K562 (cell line): ENCODE measurements at regions not wholly inside any gene's neighbourhood (a gene's known extent, or its start where the extent isn't known, plus 50 kb on each side); places are given as distances from the start of the nearest gene placed in this dataset.

Experiments used
- ATAC-seq: fragments of 200-7000 bp; cut with Tn5 transposase; 3 replicates; pipeline ENCODE4 v1.9.1; 2020; ENCODE audit warnings: moderate library complexity
- BruUV-seq: library from RNA; stranded (reverse); fragments of 400-500 nt; replicated peaks from 2 replicates; lab custom pipeline; 2021; lab: Mats Ljungman, UMichigan
- CTCF ChIA-PET: fragments of 300-600 bp; formaldehyde crosslinking; extraction: SDS; loops from one replicate; lab custom pipeline; 2021; ENCODE audit warnings: low intra/inter-chr PET ratio; lab: Yijun Ruan, JAX
- POLR2A ChIA-PET: fragments of 300-600, 350-650 bp; sonication (Branson Sonifier 250); formaldehyde crosslinking; extraction: SDS; loops from one replicate; lab custom pipeline; 2021; ENCODE audit warnings: antibody characterized with exemption, inconsistent platforms; lab: Yijun Ruan, JAX
- DNase-seq, 4 experiments: peaks; one replicate each; pipeline versions ENCODE4 v3.0.0 to v3.0.0-alpha.2; 2011 to 2018; ENCODE audit warnings: low spot score in 3 of 4, mixed read lengths in 3 of 4; ENCODE audit errors: extremely low read depth in 1 of 4
- FAIRE-seq: peaks from 2 replicates; lab custom pipeline; 2011; peaks lifted over from hg19 to GRCh38; lab: Jason Lieb, UNC
- H2AFZ ChIP-seq: 2 replicates; pipeline ENCODE4 v1.6.0; 2011; ENCODE audit warnings: low read depth, low read length, control low read depth, inconsistent platforms
- H3K27ac ChIP-seq: fragments of 200-600 bp; 3 replicates; pipeline ENCODE4 v1.8.0; 2011; ENCODE audit warnings: low read depth, mild to moderate bottlenecking, control low read depth, inconsistent platforms, low read length, moderate library complexity, mixed read lengths; ENCODE audit errors: extremely low read depth
- H3K27me3 ChIP-seq, 2 experiments: fragments of 300-600 bp in 1 of 2; 2 replicates in 1 of 2; 3 replicates in 1 of 2; pipeline versions ENCODE4 v1.6.0 to v1.8.0; 2011; ENCODE audit warnings: inconsistent platforms in 2 of 2, low read length in 2 of 2, mild to moderate bottlenecking in 1 of 2, mixed read lengths in 1 of 2, moderate library complexity in 1 of 2; ENCODE audit not compliant: control insufficient read depth in 2 of 2, insufficient read depth in 2 of 2
- H3K36me3 ChIP-seq: fragments of 300-600 bp; 3 replicates; pipeline ENCODE4 v1.8.0; 2011; ENCODE audit warnings: mild to moderate bottlenecking, low read length, inconsistent platforms; ENCODE audit not compliant: control insufficient read depth, insufficient read depth
- H3K4me1 ChIP-seq, 2 experiments: fragments of 200-600 bp in 1 of 2; replicated peaks in 1 of 2; 2 replicates in 1 of 2; 3 replicates in 1 of 2; pipeline versions ENCODE4 v1.5.1 to v1.8.0; 2011; ENCODE audit warnings: inconsistent platforms in 2 of 2, low read length in 2 of 2, mild to moderate bottlenecking in 1 of 2, mixed read lengths in 1 of 2, moderate library complexity in 1 of 2; ENCODE audit not compliant: control insufficient read depth in 2 of 2, insufficient read depth in 2 of 2
- H3K4me2 ChIP-seq: 2 replicates; pipeline ENCODE4 v1.6.1; 2011; ENCODE audit warnings: low read length, control low read depth, inconsistent platforms, mixed read lengths; ENCODE audit not compliant: insufficient read depth
- H3K4me3 ChIP-seq: fragments of 200-600 bp; sonication (generic), shearing (Covaris generic); 2 replicates; pipeline ENCODE4 v1.5.1; 2016; ENCODE audit warnings: control low read depth, inconsistent platforms
- H3K79me2 ChIP-seq: fragments of 200-600 bp; 3 replicates; pipeline ENCODE4 v1.8.0; 2011; ENCODE audit warnings: low read length, inconsistent platforms; ENCODE audit not compliant: control insufficient read depth, insufficient read depth
- H3K9ac ChIP-seq, 2 experiments: 2 replicates each; pipeline versions ENCODE4 v1.6.0 to v1.6.1; 2011; ENCODE audit warnings: low read depth in 2 of 2, low read length in 2 of 2, control low read depth in 1 of 2, inconsistent platforms in 1 of 2, mild to moderate bottlenecking in 1 of 2, mixed read lengths in 1 of 2; ENCODE audit not compliant: insufficient read depth in 1 of 2
- H3K9me1 ChIP-seq: one replicate; pipeline ENCODE4 v1.6.0; 2011; ENCODE audit warnings: inconsistent platforms, mild to moderate bottlenecking, low read length, moderate library complexity; ENCODE audit not compliant: control insufficient read depth, insufficient read depth
- H3K9me3 ChIP-seq: replicated peaks from 2 replicates; pipeline ENCODE4 v1.5.1; 2011; ENCODE audit warnings: low read depth, low read length, inconsistent platforms; ENCODE audit not compliant: control insufficient read depth, insufficient read depth
- H4K20me1 ChIP-seq: replicated peaks from 2 replicates; pipeline ENCODE4 v1.6.1; 2011; ENCODE audit warnings: low read length, inconsistent platforms, mixed read lengths; ENCODE audit not compliant: control insufficient read depth, insufficient read depth
- BRF2 ChIP-seq: IDR thresholded peaks from 3 replicates; pipeline ENCODE4 v1.6.1; 2011; ENCODE audit warnings: borderline replicate concordance, mild to moderate bottlenecking; ENCODE audit not compliant: insufficient read length, insufficient read depth
- CBFA2T2 ChIP-seq: fragments of 450-650 bp; conservative IDR thresholded peaks from 2 replicates; pipeline ENCODE4 v1.6.1; 2017; ENCODE audit warnings: mild to moderate bottlenecking
- CCNT2 ChIP-seq: IDR thresholded peaks from 2 replicates; pipeline ENCODE4 v1.6.1; 2011; ENCODE audit warnings: borderline replicate concordance, low read depth, mild to moderate bottlenecking, moderate library complexity, mixed read lengths, low read length; ENCODE audit not compliant: insufficient read length; ENCODE audit errors: extremely low read depth
- FIP1L1 ChIP-seq: fragments of 200-400 bp; formaldehyde crosslinking; IDR thresholded peaks from 2 replicates; pipeline ENCODE4 v1.6.1; 2018; ENCODE audit warnings: mild to moderate bottlenecking, low read depth, low read length; ENCODE audit not compliant: poor library complexity, severe bottlenecking
- FOXJ3 ChIP-seq: sonication (generic); formaldehyde crosslinking; IDR thresholded peaks from 2 replicates; pipeline ENCODE4 v1.4.0; 2020; ENCODE audit warnings: mild to moderate bottlenecking, missing genetic modification reagents
- KAT2B ChIP-seq: IDR thresholded peaks from one replicate; pipeline ENCODE4 v1.6.1; 2012; ENCODE audit warnings: low read depth, mild to moderate bottlenecking, control low read depth, inconsistent platforms, low read length, moderate library complexity
- KDM5B ChIP-seq: fragments of 200-600 bp; sonication (generic); IDR thresholded peaks from 2 replicates; pipeline ENCODE4 v1.6.1; 2012; ENCODE audit warnings: low read depth, mild to moderate bottlenecking, moderate library complexity, low read length, control low read depth, inconsistent platforms; ENCODE audit not compliant: insufficient replicate concordance
- LEF1 ChIP-seq: fragments of 450-650 bp; IDR thresholded peaks from 2 replicates; pipeline ENCODE4 v1.6.1; 2016; ENCODE audit warnings: mild to moderate bottlenecking
- PHF20 ChIP-seq: fragments of 450-650 bp; IDR thresholded peaks from 2 replicates; pipeline ENCODE4 v1.6.1; 2018; ENCODE audit not compliant: partially characterized antibody
- RFX1 ChIP-seq: fragments of 450-650 bp; IDR thresholded peaks from 2 replicates; pipeline ENCODE4 v1.6.1; 2016; ENCODE audit warnings: mild to moderate bottlenecking, moderate library complexity
- SIX5 ChIP-seq, 2 experiments: IDR thresholded peaks; 2 replicates each; pipeline ENCODE4 v1.6.1; 2011; ENCODE audit warnings: low read length in 2 of 2, borderline replicate concordance in 1 of 2, low read depth in 1 of 2, mild to moderate bottlenecking in 1 of 2, moderate library complexity in 1 of 2; ENCODE audit not compliant: insufficient read depth in 1 of 2
- TEAD2 ChIP-seq: fragments of 450-650 bp; IDR thresholded peaks from 2 replicates; pipeline ENCODE4 v1.6.1; 2016; ENCODE audit warnings: missing genetic modification characterization, control low read depth, missing compliant biosample characterization
- ZBTB7A ChIP-seq: IDR thresholded peaks from 2 replicates; pipeline ENCODE4 v1.6.1; 2011; ENCODE audit warnings: low read depth, mild to moderate bottlenecking, low read length, moderate library complexity, borderline replicate concordance; ENCODE audit not compliant: control insufficient read depth
- ZFX ChIP-seq: sonication (generic); formaldehyde crosslinking; IDR thresholded peaks from 2 replicates; pipeline ENCODE4 v1.8.0; 2022; ENCODE audit warnings: mild to moderate bottlenecking, missing genetic modification reagents, moderate library complexity
- ZNF436 ChIP-seq: fragments of 250-450, 450-650 bp; sonication (Bioruptor Pico); formaldehyde crosslinking; IDR thresholded peaks from 2 replicates; pipeline ENCODE4 v1.7.0; 2020; ENCODE audit warnings: mild to moderate bottlenecking
- ZNF445 ChIP-seq: fragments of 250-450 bp; sonication (Bioruptor Pico); IDR thresholded peaks from 2 replicates; pipeline ENCODE4 v1.4.0; 2020; ENCODE audit warnings: low read depth, mild to moderate bottlenecking, moderate library complexity
- ZNF512 ChIP-seq: IDR thresholded peaks from 2 replicates; pipeline ENCODE4 v1.6.1; 2016; ENCODE audit warnings: missing genetic modification characterization, missing compliant biosample characterization
- WGBS: fragments of 100-300 bp; shearing (Covaris generic); methylation state at CpG from one replicate; pipeline ENCODE4 v1.1.6; 2016; ENCODE audit warnings: low coverage, mixed read lengths; ENCODE audit not compliant: insufficient coverage; ENCODE audit errors: missing lambda C conversion rate; 5-methylcytosine and 5-hydroxymethylcytosine counted together
- in situ Hi-C: fragments of 300-500 bp; cut with MboI; formaldehyde crosslinking; loops from 4 replicates; pipeline ENCODE4 v1.15.0; 2018; ENCODE audit warnings: inconsistent platforms, mixed read lengths
- intact Hi-C: fragments of 100-400 bp; cut with micrococcal nuclease; formaldehyde crosslinking; loops from 2 replicates; pipeline ENCODE4 v1.14.2; 2022

- TF ChIP-seq KAT2B (no peak), PHF20 (no peak)
These were observed 487.6 kb upstream of the BOD1L1 start (continued) for GRCh38 chr4:14115106-14115505.

- ChIA-PET POLR2A (no interaction called here), CTCF (no interaction called here)
- H3K36me3 ChIP-seq, result no peaks in the 10 kb centered on the region
- intact Hi-C loops, result no loop called here
- no peaks in the 10 kb centered on the region for H3K4me1 ChIP-seq
- 4% methylated on average over 3 of the region's 3 CpGs for WGBS
- in situ Hi-C loops, result no loop called here
- H3K27ac ChIP-seq, result no peak overlapping the region
- no peak overlapping the region for H2AFZ ChIP-seq
- H3K27me3 ChIP-seq, result no peaks in the 10 kb centered on the region
- no peak for DNase-seq
- no peak overlapping the region for H3K9ac ChIP-seq
- no peak overlapping the region for H3K4me2 ChIP-seq
- no peak for FAIRE-seq
- no peaks in the 10 kb centered on the region for H3K9me3 ChIP-seq
- H3K4me3 ChIP-seq, result no peak overlapping the region
- no peaks in the 10 kb centered on the region for H3K9me1 ChIP-seq
- H4K20me1 ChIP-seq, result no peaks in the 10 kb centered on the region
- no peaks in the 10 kb centered on the region for H3K79me2 ChIP-seq
- no TSS peak for BruUV-seq
- ATAC-seq, result no peak
- TF ChIP-seq RFX1, result no peak
- TF ChIP-seq BRF2, result no peak
- TF ChIP-seq ZBTB7A, result no peak
- no peak for TF ChIP-seq ZNF445
- TF ChIP-seq ZNF512 (tag), result no peak
- TF ChIP-seq TEAD2 (tag), result no peak
- TF ChIP-seq SIX5 (IDR thresholded peaks at IDR 0.05; ENCODE audit: borderline replicate concordance in 1 of 2, insufficient read depth in 1 of 2, low read depth in 1 of 2, low read length in 2 of 2), result no peak
- no peak for TF ChIP-seq KDM5B
- TF ChIP-seq FOXJ3 (CRISPR knock-in tag), result no peak
- TF ChIP-seq CBFA2T2, result no peak
- no peak for TF ChIP-seq FIP1L1
- TF ChIP-seq ZNF436 (CRISPR knock-in tag), result no peak
- TF ChIP-seq CCNT2, result no peak
- no peak for TF ChIP-seq ZFX (CRISPR knock-in tag)
- TF ChIP-seq LEF1, result no peak
These were observed 490.2 kb upstream of the BOD1L1 start for GRCh38 chr4:14117575-14118238.
